SK-N-SH (cell line): ENCODE measurements at regions not wholly inside any gene's neighbourhood (a gene's known extent, or its start where the extent isn't known, plus 50 kb on each side); places are given as distances from the start of the nearest gene placed in this dataset.

Experiments
- CTCF ChIP-seq: fragments of 200-600 bp; sonication (generic); IDR thresholded peaks from 2 replicates; pipeline ENCODE4 v1.6.1; 2017; ENCODE audit warnings: antibody characterized with exemption, mild to moderate bottlenecking, moderate library complexity
- GABPA ChIP-seq: IDR thresholded peaks from 2 replicates; pipeline ENCODE4 v1.4.0; 2012; ENCODE audit warnings: low read depth, mild to moderate bottlenecking
- GATA2 ChIP-seq: sonication (generic); formaldehyde crosslinking; IDR thresholded peaks from 2 replicates; pipeline ENCODE4 v1.5.0; 2020; ENCODE audit warnings: mild to moderate bottlenecking, missing genetic modification reagents
- MAX ChIP-seq: IDR thresholded peaks from 2 replicates; pipeline ENCODE4 v1.4.0; 2012; ENCODE audit warnings: low read depth
- NFIC ChIP-seq: IDR thresholded peaks from 2 replicates; pipeline ENCODE4 v1.4.0; 2012; ENCODE audit warnings: borderline replicate concordance
- NRF1 ChIP-seq: IDR thresholded peaks from 2 replicates; pipeline ENCODE4 v1.6.1; 2012; ENCODE audit warnings: low read depth, mild to moderate bottlenecking, low read length
- POLR2AphosphoS5 ChIP-seq: IDR thresholded peaks from 2 replicates; pipeline ENCODE4 v1.6.1; 2012; ENCODE audit warnings: low read depth, low read length
- RAD21 ChIP-seq: IDR thresholded peaks from 2 replicates; pipeline ENCODE4 v1.6.1; 2012; ENCODE audit warnings: mild to moderate bottlenecking, low read length
- RCOR1 ChIP-seq: fragments of 150-350 bp; IDR thresholded peaks from 2 replicates; pipeline ENCODE4 v1.6.1; 2017; ENCODE audit warnings: antibody characterized with exemption, low read length
- REST ChIP-seq: IDR thresholded peaks from 2 replicates; pipeline ENCODE4 v1.6.1; 2012; ENCODE audit warnings: mild to moderate bottlenecking, low read depth, low read length, moderate library complexity
- RFX5 ChIP-seq: IDR thresholded peaks from 2 replicates; pipeline ENCODE4 v1.6.1; 2012; ENCODE audit warnings: mild to moderate bottlenecking, improper control_type of control experiment, low read length
- TAF1 ChIP-seq: IDR thresholded peaks from 2 replicates; pipeline ENCODE4 v1.6.1; 2012; ENCODE audit warnings: low read depth, mild to moderate bottlenecking, low read length, moderate library complexity, borderline replicate concordance
- TF ChIP-seq, protein P1 (sequence below): IDR thresholded peaks from 2 replicates; pipeline ENCODE4 v1.4.0; 2012; ENCODE audit warnings: low read depth, borderline replicate concordance

DNA sequence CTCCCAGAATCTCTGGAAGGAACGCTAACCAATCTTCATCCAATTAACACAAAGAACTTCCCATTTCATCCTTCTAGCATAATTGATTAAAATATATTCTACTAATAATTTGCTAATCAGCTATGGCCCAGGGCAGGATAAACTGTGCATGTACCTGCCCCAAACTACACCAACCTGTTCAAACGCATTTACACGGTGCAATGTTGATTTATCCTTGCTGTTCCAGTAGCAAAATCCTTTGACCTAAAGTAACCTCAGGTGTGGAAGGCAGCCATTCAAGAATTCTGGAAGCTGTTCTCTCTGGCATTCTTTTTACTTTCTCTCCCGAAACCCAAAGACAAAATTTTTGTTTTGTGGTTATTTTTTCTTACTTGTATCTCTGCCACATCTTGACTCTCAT lies 309.4 kb downstream of the ZNF674 start:
- TF ChIP-seq NRF1 = no peak
- no peak for TF ChIP-seq REST
- no peak for TF ChIP-seq CTCF
- no peak for TF ChIP-seq POLR2AphosphoS5
- no peak for TF ChIP-seq GABPA
- no peak for TF ChIP-seq RFX5
- TF ChIP-seq MAX = no peak
- no peak for TF ChIP-seq GATA2
- no peak for TF ChIP-seq RAD21
- TF ChIP-seq NFIC = no peak
- TF ChIP-seq, protein P1, sequence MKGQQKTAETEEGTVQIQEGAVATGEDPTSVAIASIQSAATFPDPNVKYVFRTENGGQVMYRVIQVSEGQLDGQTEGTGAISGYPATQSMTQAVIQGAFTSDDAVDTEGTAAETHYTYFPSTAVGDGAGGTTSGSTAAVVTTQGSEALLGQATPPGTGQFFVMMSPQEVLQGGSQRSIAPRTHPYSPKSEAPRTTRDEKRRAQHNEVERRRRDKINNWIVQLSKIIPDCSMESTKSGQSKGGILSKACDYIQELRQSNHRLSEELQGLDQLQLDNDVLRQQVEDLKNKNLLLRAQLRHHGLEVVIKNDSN = no peak
- no peak for TF ChIP-seq RCOR1
- TF ChIP-seq TAF1 = no peak
